ENCODE measurements at regions not wholly inside any gene's neighbourhood (a gene's known extent, or its start where the extent isn't known, plus 50 kb on each side); places are given as distances from the start of the nearest gene placed in this dataset.

DNA sequence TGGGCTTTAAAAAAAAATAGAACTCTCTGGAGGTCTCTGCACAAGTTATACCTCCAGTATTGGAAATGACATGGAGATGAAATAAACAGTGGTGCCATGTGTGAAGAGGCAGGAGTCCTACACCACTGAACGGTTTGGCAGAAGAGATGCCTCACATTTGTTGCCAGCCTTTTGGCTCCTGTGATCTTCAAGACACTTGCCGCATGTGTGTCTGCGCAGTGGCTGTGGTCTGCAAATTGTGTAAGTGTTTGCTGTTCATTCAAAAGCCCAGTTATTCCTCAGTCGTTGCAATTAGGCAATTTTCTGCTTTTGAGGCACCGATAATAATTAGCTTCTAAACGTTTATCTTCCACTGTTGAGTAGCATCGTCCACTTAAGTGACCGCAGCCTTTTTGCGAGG, 319.1 kb downstream of the BRD1 start:
- TF ChIP-seq, protein P1, sequence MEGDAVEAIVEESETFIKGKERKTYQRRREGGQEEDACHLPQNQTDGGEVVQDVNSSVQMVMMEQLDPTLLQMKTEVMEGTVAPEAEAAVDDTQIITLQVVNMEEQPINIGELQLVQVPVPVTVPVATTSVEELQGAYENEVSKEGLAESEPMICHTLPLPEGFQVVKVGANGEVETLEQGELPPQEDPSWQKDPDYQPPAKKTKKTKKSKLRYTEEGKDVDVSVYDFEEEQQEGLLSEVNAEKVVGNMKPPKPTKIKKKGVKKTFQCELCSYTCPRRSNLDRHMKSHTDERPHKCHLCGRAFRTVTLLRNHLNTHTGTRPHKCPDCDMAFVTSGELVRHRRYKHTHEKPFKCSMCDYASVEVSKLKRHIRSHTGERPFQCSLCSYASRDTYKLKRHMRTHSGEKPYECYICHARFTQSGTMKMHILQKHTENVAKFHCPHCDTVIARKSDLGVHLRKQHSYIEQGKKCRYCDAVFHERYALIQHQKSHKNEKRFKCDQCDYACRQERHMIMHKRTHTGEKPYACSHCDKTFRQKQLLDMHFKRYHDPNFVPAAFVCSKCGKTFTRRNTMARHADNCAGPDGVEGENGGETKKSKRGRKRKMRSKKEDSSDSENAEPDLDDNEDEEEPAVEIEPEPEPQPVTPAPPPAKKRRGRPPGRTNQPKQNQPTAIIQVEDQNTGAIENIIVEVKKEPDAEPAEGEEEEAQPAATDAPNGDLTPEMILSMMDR (IDR thresholded peaks at IDR 0.05), result no peak
- TF ChIP-seq POLR2A (IDR thresholded peaks at IDR 0.05), result no peak

Data from esophagus squamous epithelium (tissue), 4 donors.